ENCODE measurements at regions not wholly inside any gene's neighbourhood (a gene's known extent, or its start where the extent isn't known, plus 50 kb on each side); places are given as distances from the start of the nearest gene placed in this dataset.

- Mint-ChIP-seq H3K27me3 (ENCODE audit: low read depth in 2 of 2) (peaks cover 10 to 41% of the 10 kb centered on the region in 2 donors), H3K9me3 (peaks cover 7 to 16% of the 10 kb centered on the region in 2 donors), H3K4me1 (peaks cover 31 to 38% of the 10 kb centered on the region in 2 donors), H3K4me3 (peak overlapping the region; percentile 2), H3K27ac (peak overlapping the region in 1 of 2 donors; percentile 56), H3K36me3 (peaks cover 22% of the 10 kb centered on the region)
- Histone ChIP-seq H3K4me3 (ENCODE audit: low read length) (no peak overlapping the region), H3K36me3 (ENCODE audit: control insufficient read depth, insufficient read depth, low read length) (no peaks in the 10 kb centered on the region), H3K4me1 (ENCODE audit: control insufficient read depth, insufficient read depth, low read length) (peaks cover 44% of the 10 kb centered on the region), H3K9me3 (ENCODE audit: control insufficient read depth, insufficient read depth, low read length) (peaks cover 10% of the 10 kb centered on the region), H3K27me3 (ENCODE audit: control insufficient read depth, insufficient read depth, low read length) (no peaks in the 10 kb centered on the region), H3K27ac (ENCODE audit: low read length) (no peak overlapping the region)
- ATAC-seq (peak in 1 of 3 donors; percentile 49), DNase-seq (no peak)
- intact Hi-C loops (cut with micrococcal nuclease), result loop anchor here (2.0 kb wide), 1 partner anchor 16 kb away; no protein-coding TSS in a partner anchor
- no peak for TF ChIP-seq CTCF (IDR thresholded peaks at IDR 0.05)
- WGBS (ENCODE audit: insufficient coverage), result 15% methylated on average over 2 of the region's 2 CpGs
Measured at GRCh38 chr15:70509282-70509662, 254.1 kb downstream of the UACA start.

- H3K27me3 Mint-ChIP-seq (ENCODE audit: low read depth in 2 of 2), result peaks cover 10 to 43% of the 10 kb centered on the region in 2 donors
- intact Hi-C loops (cut with micrococcal nuclease), result loop anchor here (2.0 kb wide), 1 partner anchor 16 kb away; no protein-coding TSS in a partner anchor
- no peak for TF ChIP-seq CTCF (IDR thresholded peaks at IDR 0.05)
- H3K9me3 ChIP-seq (ENCODE audit: control insufficient read depth, insufficient read depth, low read length), result peaks cover 10% of the 10 kb centered on the region
- no peak overlapping the region for H3K27ac ChIP-seq (ENCODE audit: low read length)
- no peaks in the 10 kb centered on the region for H3K36me3 ChIP-seq (ENCODE audit: control insufficient read depth, insufficient read depth, low read length)
- peak in 1 of 3 donors; percentile 15 for ATAC-seq
- peak overlapping the region in 1 of 2 donors; percentile 56 for H3K27ac Mint-ChIP-seq
- H3K4me3 ChIP-seq (ENCODE audit: low read length), result no peak overlapping the region
- H3K27me3 ChIP-seq (ENCODE audit: control insufficient read depth, insufficient read depth, low read length), result no peaks in the 10 kb centered on the region
- H3K36me3 Mint-ChIP-seq, result peaks cover 22% of the 10 kb centered on the region
- H3K4me1 Mint-ChIP-seq, result peaks cover 36 to 44% of the 10 kb centered on the region in 2 donors
- H3K4me1 ChIP-seq (ENCODE audit: control insufficient read depth, insufficient read depth, low read length), result peaks cover 49% of the 10 kb centered on the region
- 83% methylated on average over 5 of the region's 5 CpGs for WGBS (ENCODE audit: insufficient coverage)
- peak overlapping the region; percentile 65 for H3K4me3 Mint-ChIP-seq
- no peak for DNase-seq
- H3K9me3 Mint-ChIP-seq, result peaks cover 7 to 16% of the 10 kb centered on the region in 2 donors
Measured at GRCh38 chr15:70508561-70509281, 254.6 kb downstream of the UACA start.

- H3K36me3 Mint-ChIP-seq, result peaks cover 22% of the 10 kb centered on the region
- 60% methylated on average over 1 of the region's 1 CpG for WGBS (ENCODE audit: insufficient coverage)
- no peak overlapping the region for H3K27ac ChIP-seq (ENCODE audit: low read length)
- peaks cover 13 to 47% of the 10 kb centered on the region in 2 donors for H3K27me3 Mint-ChIP-seq (ENCODE audit: low read depth in 2 of 2)
- H3K36me3 ChIP-seq (ENCODE audit: control insufficient read depth, insufficient read depth, low read length), result no peaks in the 10 kb centered on the region
- intact Hi-C loops (cut with micrococcal nuclease), result loop anchor here (2.0 kb wide), 1 partner anchor 15 kb away; no protein-coding TSS in a partner anchor
- H3K4me1 ChIP-seq (ENCODE audit: control insufficient read depth, insufficient read depth, low read length), result peaks cover 58% of the 10 kb centered on the region
- TF ChIP-seq CTCF (IDR thresholded peaks at IDR 0.05), result no peak
- no peak overlapping the region for H3K27ac Mint-ChIP-seq
- DNase-seq (peak in 1 of 2 donors; percentile 44), ATAC-seq (peak; percentile 28 to 68 (median 28))
- H3K4me3 Mint-ChIP-seq, result no peak overlapping the region
- peaks cover 45 to 52% of the 10 kb centered on the region in 2 donors for H3K4me1 Mint-ChIP-seq
- H3K4me3 ChIP-seq (ENCODE audit: low read length), result no peak overlapping the region
- H3K9me3 Mint-ChIP-seq, result peaks cover 7 to 16% of the 10 kb centered on the region in 2 donors
- H3K27me3 ChIP-seq (ENCODE audit: control insufficient read depth, insufficient read depth, low read length), result peaks cover 3% of the 10 kb centered on the region
- peaks cover 10% of the 10 kb centered on the region for H3K9me3 ChIP-seq (ENCODE audit: control insufficient read depth, insufficient read depth, low read length)
Measured at GRCh38 chr15:70507772-70508371, 255.5 kb downstream of the UACA start.
